ENCODE measurements at regions not wholly inside any gene's neighbourhood (a gene's known extent, or its start where the extent isn't known, plus 50 kb on each side); places are given as distances from the start of the nearest gene placed in this dataset.

- no peak for TF ChIP-seq PREB (CRISPR knock-in tag; IDR thresholded peaks at IDR 0.05)
Measured at GRCh38 chrX:97895751-97896150, 1012.0 kb downstream of the RPA4 start (continued).

- no peak for FAIRE-seq
- intact Hi-C loops (cut with micrococcal nuclease): no loop called here
- H3K4me2 ChIP-seq (ENCODE audit: insufficient read depth, low read length): no peak overlapping the region
- no peaks in the 10 kb centered on the region for H3K27me3 ChIP-seq (ENCODE audit: control insufficient read depth in 2 of 2, insufficient read depth in 2 of 2, low read length in 2 of 2)
- TF ChIP-seq ZNF134 (CRISPR knock-in tag; conservative IDR thresholded peaks at IDR 0.05) (no peak), ZNF449 (CRISPR knock-in tag; IDR thresholded peaks at IDR 0.05) (no peak), HNRNPL (IDR thresholded peaks at IDR 0.05; ENCODE audit: low read depth, low read length) (no peak), GMEB1 (CRISPR knock-in tag; IDR thresholded peaks at IDR 0.05) (no peak)
- H3K9me3 ChIP-seq (replicated peaks; ENCODE audit: control insufficient read depth, insufficient read depth, low read depth, low read length): no peaks in the 10 kb centered on the region
- no peak overlapping the region for H3K4me3 ChIP-seq
- H4K20me1 ChIP-seq (replicated peaks; ENCODE audit: control insufficient read depth, insufficient read depth, low read length): no peaks in the 10 kb centered on the region
- in situ Hi-C loops (cut with MboI): no loop called here
- ChIA-PET POLR2A (no interaction called here), CTCF (ENCODE audit: low intra/inter-chr PET ratio) (no interaction called here)
- H3K79me2 ChIP-seq (ENCODE audit: control insufficient read depth, insufficient read depth, low read length): no peaks in the 10 kb centered on the region
- ATAC-seq: no peak
- no peak for DNase-seq (ENCODE audit: extremely low read depth in 1 of 4, low spot score in 3 of 4)
- no peak overlapping the region for H3K27ac ChIP-seq (ENCODE audit: extremely low read depth, low read depth, low read length)
- no peaks in the 10 kb centered on the region for H3K9me1 ChIP-seq (ENCODE audit: control insufficient read depth, insufficient read depth, low read length)
- no TSS peak for BruUV-seq (replicated peaks)
- no peak overlapping the region for H3K9ac ChIP-seq (ENCODE audit: insufficient read depth in 1 of 2, low read depth in 2 of 2, low read length in 2 of 2)
- no peaks in the 10 kb centered on the region for H3K4me1 ChIP-seq (replicated peaks in 1 of 2; ENCODE audit: control insufficient read depth in 2 of 2, insufficient read depth in 2 of 2, low read length in 2 of 2)
- WGBS (ENCODE audit: insufficient coverage, low coverage, missing lambda C conversion rate): 0% methylated on average over 1 of the region's 1 CpG
- no peaks in the 10 kb centered on the region for H3K36me3 ChIP-seq (ENCODE audit: control insufficient read depth, insufficient read depth, low read length)
- no peak overlapping the region for H2AFZ ChIP-seq (ENCODE audit: low read depth, low read length)
Measured at GRCh38 chrX:97897998-97898397, 1014.3 kb downstream of the RPA4 start.
